WTC11 (cell line): ENCODE measurements at regions not wholly inside any gene's neighbourhood (a gene's known extent, or its start where the extent isn't known, plus 50 kb on each side); places are given as distances from the start of the nearest gene placed in this dataset.

Experiments
- ATAC-seq: fragments of 200-7000 bp; cut with Tn5 transposase; 2 replicates; pipeline ENCODE4 v1.10.0; 2021; ENCODE audit warnings: mild to moderate bottlenecking, moderate library complexity
- CTCF ChIA-PET: fragments of 300-600 bp; sonication (Branson Sonifier 250); formaldehyde crosslinking; loops from one replicate; lab custom pipeline; 2021; ENCODE audit warnings: antibody characterized with exemption; lab: Charles Lee
- POLR2A ChIA-PET: fragments of 350-600 bp; sonication (Branson Sonifier 250); formaldehyde crosslinking; loops from one replicate; lab custom pipeline; 2021; ENCODE audit warnings: antibody characterized with exemption; lab: Charles Lee
- DNase-seq: peaks from one replicate; pipeline ENCODE4 v3.0.0; 2021; ENCODE audit warnings: low spot score
- H3K27ac Mint-ChIP-seq: 2 replicates; pipeline ENCODE4 v1.8.0; 2021; ENCODE audit warnings: mixed read lengths
- H3K27me3 Mint-ChIP-seq: 2 replicates; pipeline ENCODE4 v1.8.0; 2021; ENCODE audit warnings: low read depth, mild to moderate bottlenecking, moderate library complexity, mixed read lengths
- H3K36me3 Mint-ChIP-seq: 2 replicates; pipeline ENCODE4 v1.8.0; 2021; ENCODE audit warnings: mixed read lengths
- H3K4me1 Mint-ChIP-seq: 2 replicates; pipeline ENCODE4 v1.8.0; 2022; ENCODE audit warnings: mixed read lengths
- H3K4me3 Mint-ChIP-seq: 2 replicates; pipeline ENCODE4 v1.8.0; 2021; ENCODE audit warnings: mild to moderate bottlenecking, moderate library complexity, mixed read lengths
- H3K9me3 Mint-ChIP-seq: 2 replicates; pipeline ENCODE4 v1.8.0; 2021; ENCODE audit warnings: mixed read lengths
- ATF1 ChIP-seq: sonication (generic); formaldehyde crosslinking; IDR thresholded peaks from 2 replicates; pipeline ENCODE4 v1.8.1; 2023; ENCODE audit warnings: mild to moderate bottlenecking, moderate library complexity, missing genetic modification reagents
- CBFB ChIP-seq: sonication (generic); formaldehyde crosslinking; IDR thresholded peaks from 2 replicates; pipeline ENCODE4 v1.8.1; 2022; ENCODE audit warnings: mild to moderate bottlenecking, low read depth, missing genetic modification reagents
- FOXP1 ChIP-seq: sonication (generic); formaldehyde crosslinking; IDR thresholded peaks from 2 replicates; pipeline ENCODE4 v1.8.0; 2022; ENCODE audit warnings: missing genetic modification reagents, mild to moderate bottlenecking, moderate library complexity, borderline replicate concordance
- NFATC4 ChIP-seq: fragments of 250-450 bp; sonication (Bioruptor Pico); IDR thresholded peaks from 2 replicates; pipeline ENCODE4 v1.9.0; 2021; ENCODE audit warnings: mild to moderate bottlenecking
- NR3C1 ChIP-seq: sonication (generic); formaldehyde crosslinking; conservative IDR thresholded peaks from 2 replicates; pipeline ENCODE4 v1.8.1; 2023; ENCODE audit warnings: low read depth, mild to moderate bottlenecking, missing genetic modification reagents
- RORB ChIP-seq: fragments of 250-450 bp; sonication (Bioruptor Pico); IDR thresholded peaks from 2 replicates; pipeline ENCODE4 v1.9.0; 2021; ENCODE audit warnings: mild to moderate bottlenecking
- SOX15 ChIP-seq: fragments of 250-450 bp; sonication (Bioruptor Pico); IDR thresholded peaks from 2 replicates; pipeline ENCODE4 v1.9.0; 2021; ENCODE audit warnings: mild to moderate bottlenecking
- SP1 ChIP-seq: sonication (generic); formaldehyde crosslinking; conservative IDR thresholded peaks from 2 replicates; pipeline ENCODE4 v1.8.1; 2022; ENCODE audit warnings: missing genetic modification reagents
- ZNF232 ChIP-seq: sonication (generic); formaldehyde crosslinking; IDR thresholded peaks from 2 replicates; pipeline ENCODE4 v1.8.0; 2022; ENCODE audit warnings: mild to moderate bottlenecking, missing genetic modification reagents
- ZNF263 ChIP-seq: sonication (generic); formaldehyde crosslinking; IDR thresholded peaks from 2 replicates; pipeline ENCODE4 v1.8.1; 2022; ENCODE audit warnings: low read depth, mild to moderate bottlenecking, moderate library complexity, missing genetic modification reagents
- ZNF416 ChIP-seq: fragments of 250-450 bp; sonication (Bioruptor Pico); IDR thresholded peaks from 2 replicates; pipeline ENCODE4 v1.9.0; 2021; ENCODE audit warnings: mild to moderate bottlenecking, inconsistent platforms
- TF ChIP-seq, protein P1 (sequence below): sonication (generic); formaldehyde crosslinking; IDR thresholded peaks from 2 replicates; pipeline ENCODE4 v1.8.1; 2023; ENCODE audit warnings: mild to moderate bottlenecking, missing genetic modification reagents, moderate library complexity
- TF ChIP-seq, protein P2 (sequence below): fragments of 200-600 bp; IDR thresholded peaks from 2 replicates; pipeline ENCODE4 v1.8.0; 2022; ENCODE audit warnings: antibody characterized with exemption
- TF ChIP-seq, protein P3 (sequence below): sonication (generic); formaldehyde crosslinking; IDR thresholded peaks from 2 replicates; pipeline ENCODE4 v1.8.1; 2022; ENCODE audit warnings: mild to moderate bottlenecking, missing genetic modification reagents, moderate library complexity, borderline replicate concordance
- TF ChIP-seq, protein P4 (sequence below): sonication (generic); formaldehyde crosslinking; IDR thresholded peaks from 2 replicates; pipeline ENCODE4 v1.8.1; 2022; ENCODE audit warnings: mild to moderate bottlenecking, moderate library complexity, missing genetic modification reagents
- TF ChIP-seq, protein P5 (sequence below): sonication (generic); formaldehyde crosslinking; IDR thresholded peaks from 2 replicates; pipeline ENCODE4 v1.8.1; 2023; ENCODE audit warnings: mild to moderate bottlenecking, missing genetic modification reagents
- TF ChIP-seq, protein P6 (sequence below): sonication (generic); formaldehyde crosslinking; conservative IDR thresholded peaks from 2 replicates; pipeline ENCODE4 v1.8.1; 2023; ENCODE audit warnings: mild to moderate bottlenecking, low read depth, missing genetic modification reagents, moderate library complexity
- TF ChIP-seq, protein P7 (sequence below): sonication (generic); formaldehyde crosslinking; IDR thresholded peaks from 2 replicates; pipeline ENCODE4 v1.8.1; 2022; ENCODE audit warnings: missing genetic modification reagents, borderline replicate concordance
- TF ChIP-seq, protein P8 (sequence below): fragments of 250-450 bp; sonication (Bioruptor Pico); conservative IDR thresholded peaks from 2 replicates; pipeline ENCODE4 v1.9.0; 2021; ENCODE audit warnings: mild to moderate bottlenecking

DNA sequence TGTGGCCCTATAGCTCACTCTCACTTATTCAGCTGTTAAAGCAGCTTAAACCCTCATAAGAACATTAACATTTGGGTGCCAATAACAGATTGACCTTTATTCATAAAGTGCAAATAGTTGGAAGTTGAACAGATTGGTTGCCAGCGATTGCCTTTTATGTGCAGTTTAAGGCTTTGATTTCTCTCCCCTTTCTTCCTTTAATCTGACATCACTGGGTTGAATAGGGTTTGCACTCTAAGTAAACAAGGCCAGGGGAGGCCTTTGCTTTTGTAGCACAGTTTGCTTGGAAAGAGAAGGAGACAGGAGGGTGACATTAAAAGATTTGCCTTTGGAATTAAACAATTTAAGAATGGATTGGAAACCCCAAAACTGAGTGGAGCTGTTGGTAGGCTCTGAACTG lies 114.3 kb downstream of the NKX6-1 start (continued):
- TF ChIP-seq, protein P1, sequence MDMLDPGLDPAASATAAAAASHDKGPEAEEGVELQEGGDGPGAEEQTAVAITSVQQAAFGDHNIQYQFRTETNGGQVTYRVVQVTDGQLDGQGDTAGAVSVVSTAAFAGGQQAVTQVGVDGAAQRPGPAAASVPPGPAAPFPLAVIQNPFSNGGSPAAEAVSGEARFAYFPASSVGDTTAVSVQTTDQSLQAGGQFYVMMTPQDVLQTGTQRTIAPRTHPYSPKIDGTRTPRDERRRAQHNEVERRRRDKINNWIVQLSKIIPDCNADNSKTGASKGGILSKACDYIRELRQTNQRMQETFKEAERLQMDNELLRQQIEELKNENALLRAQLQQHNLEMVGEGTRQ: no peak
- TF ChIP-seq ATF1 (CRISPR knock-in tag) (no peak), NFATC4 (no peak)
- TF ChIP-seq, protein P2, sequence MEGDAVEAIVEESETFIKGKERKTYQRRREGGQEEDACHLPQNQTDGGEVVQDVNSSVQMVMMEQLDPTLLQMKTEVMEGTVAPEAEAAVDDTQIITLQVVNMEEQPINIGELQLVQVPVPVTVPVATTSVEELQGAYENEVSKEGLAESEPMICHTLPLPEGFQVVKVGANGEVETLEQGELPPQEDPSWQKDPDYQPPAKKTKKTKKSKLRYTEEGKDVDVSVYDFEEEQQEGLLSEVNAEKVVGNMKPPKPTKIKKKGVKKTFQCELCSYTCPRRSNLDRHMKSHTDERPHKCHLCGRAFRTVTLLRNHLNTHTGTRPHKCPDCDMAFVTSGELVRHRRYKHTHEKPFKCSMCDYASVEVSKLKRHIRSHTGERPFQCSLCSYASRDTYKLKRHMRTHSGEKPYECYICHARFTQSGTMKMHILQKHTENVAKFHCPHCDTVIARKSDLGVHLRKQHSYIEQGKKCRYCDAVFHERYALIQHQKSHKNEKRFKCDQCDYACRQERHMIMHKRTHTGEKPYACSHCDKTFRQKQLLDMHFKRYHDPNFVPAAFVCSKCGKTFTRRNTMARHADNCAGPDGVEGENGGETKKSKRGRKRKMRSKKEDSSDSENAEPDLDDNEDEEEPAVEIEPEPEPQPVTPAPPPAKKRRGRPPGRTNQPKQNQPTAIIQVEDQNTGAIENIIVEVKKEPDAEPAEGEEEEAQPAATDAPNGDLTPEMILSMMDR: no peak
- TF ChIP-seq, protein P3, sequence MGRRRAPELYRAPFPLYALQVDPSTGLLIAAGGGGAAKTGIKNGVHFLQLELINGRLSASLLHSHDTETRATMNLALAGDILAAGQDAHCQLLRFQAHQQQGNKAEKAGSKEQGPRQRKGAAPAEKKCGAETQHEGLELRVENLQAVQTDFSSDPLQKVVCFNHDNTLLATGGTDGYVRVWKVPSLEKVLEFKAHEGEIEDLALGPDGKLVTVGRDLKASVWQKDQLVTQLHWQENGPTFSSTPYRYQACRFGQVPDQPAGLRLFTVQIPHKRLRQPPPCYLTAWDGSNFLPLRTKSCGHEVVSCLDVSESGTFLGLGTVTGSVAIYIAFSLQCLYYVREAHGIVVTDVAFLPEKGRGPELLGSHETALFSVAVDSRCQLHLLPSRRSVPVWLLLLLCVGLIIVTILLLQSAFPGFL (CRISPR knock-in tag): no peak
- TF ChIP-seq, all 79 proteins: peak for 0

DNA sequence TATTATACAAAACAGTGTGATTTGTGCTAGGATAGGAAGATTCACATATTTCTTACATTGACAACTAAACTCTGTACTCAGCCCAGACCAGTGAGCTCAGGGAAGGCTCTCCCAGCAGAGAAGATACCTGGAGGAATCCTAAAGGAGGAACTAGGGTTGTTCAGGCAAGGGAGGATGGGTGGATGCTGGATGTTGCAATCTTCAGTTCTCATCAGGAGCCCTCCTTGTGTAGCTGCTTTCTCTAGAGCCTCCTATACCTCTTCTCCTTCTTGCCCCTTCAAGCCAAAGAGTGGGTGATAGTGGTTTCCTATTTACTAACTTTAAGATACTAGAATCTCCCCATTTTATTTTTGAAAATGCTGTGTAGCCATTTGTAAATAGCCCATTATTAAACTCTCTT lies 117.3 kb downstream of the NKX6-1 start:
- peaks cover 77% of the 10 kb centered on the region for H3K27me3 Mint-ChIP-seq

DNA sequence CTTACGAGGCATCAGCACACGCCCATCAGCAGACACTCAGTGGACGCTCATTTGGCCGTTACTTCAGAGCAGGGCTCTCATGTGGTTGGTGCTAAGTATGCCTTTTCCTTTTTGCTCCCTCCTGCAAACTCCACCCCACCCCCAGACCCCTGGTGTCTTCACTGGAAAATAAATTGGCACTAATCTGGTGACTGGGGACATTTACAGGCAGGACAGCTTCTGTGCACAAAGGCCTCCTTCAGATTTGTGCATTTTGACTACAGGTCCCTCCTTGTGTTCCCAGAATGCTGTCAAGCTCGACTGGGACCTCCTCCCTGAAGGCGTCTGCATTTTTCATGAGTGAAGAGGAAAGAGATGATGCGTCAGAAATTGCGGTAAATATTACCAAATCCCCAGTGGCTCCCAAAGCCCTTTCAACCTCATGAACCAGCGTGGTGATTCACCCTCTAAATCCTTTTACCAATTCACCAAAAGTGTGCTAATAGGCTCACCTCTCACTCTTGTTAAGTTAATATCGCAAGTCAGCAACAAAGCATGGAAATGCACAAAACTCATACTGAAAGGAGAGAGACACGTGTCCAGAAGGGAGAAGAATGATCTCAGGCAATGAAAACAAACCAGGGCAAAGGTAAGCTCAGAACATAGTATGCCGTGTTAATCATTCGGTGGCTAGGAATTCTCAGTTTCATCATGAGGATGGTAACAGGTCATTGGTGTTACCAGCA lies 119.0 kb downstream of the NKX6-1 start:
- CTCF ChIA-PET: interaction anchor here (3.0 kb wide), 1 partner anchor 102 kb away, joined by 19 read pairs; no protein-coding TSS in a partner anchor
- Mint-ChIP-seq H3K4me1 (peaks cover 62% of the 10 kb centered on the region), H3K27ac (no peak overlapping the region), H3K36me3 (no peaks in the 10 kb centered on the region), H3K27me3 (peaks cover 90% of the 10 kb centered on the region), H3K4me3 (peak overlapping the region; percentile 12; the same call in 1 of the 2 replicates), H3K9me3 (no peaks in the 10 kb centered on the region)
- POLR2A ChIA-PET: no interaction called here
- ATAC-seq (peak; percentile 36), DNase-seq (no peak)
- TF ChIP-seq, protein P4, sequence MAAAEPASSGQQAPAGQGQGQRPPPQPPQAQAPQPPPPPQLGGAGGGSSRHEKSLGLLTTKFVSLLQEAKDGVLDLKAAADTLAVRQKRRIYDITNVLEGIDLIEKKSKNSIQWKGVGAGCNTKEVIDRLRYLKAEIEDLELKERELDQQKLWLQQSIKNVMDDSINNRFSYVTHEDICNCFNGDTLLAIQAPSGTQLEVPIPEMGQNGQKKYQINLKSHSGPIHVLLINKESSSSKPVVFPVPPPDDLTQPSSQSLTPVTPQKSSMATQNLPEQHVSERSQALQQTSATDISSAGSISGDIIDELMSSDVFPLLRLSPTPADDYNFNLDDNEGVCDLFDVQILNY (CRISPR knock-in tag): no peak
- TF ChIP-seq ZNF416 (CRISPR knock-in tag) (no peak), NR3C1 (CRISPR knock-in tag) (no peak), SOX15 (CRISPR knock-in tag) (no peak), ZNF263 (CRISPR knock-in tag) (no peak), CBFB (CRISPR knock-in tag) (no peak), RORB (no peak), ZNF232 (CRISPR knock-in tag) (no peak), FOXP1 (CRISPR knock-in tag) (no peak)
- TF ChIP-seq, protein P5, sequence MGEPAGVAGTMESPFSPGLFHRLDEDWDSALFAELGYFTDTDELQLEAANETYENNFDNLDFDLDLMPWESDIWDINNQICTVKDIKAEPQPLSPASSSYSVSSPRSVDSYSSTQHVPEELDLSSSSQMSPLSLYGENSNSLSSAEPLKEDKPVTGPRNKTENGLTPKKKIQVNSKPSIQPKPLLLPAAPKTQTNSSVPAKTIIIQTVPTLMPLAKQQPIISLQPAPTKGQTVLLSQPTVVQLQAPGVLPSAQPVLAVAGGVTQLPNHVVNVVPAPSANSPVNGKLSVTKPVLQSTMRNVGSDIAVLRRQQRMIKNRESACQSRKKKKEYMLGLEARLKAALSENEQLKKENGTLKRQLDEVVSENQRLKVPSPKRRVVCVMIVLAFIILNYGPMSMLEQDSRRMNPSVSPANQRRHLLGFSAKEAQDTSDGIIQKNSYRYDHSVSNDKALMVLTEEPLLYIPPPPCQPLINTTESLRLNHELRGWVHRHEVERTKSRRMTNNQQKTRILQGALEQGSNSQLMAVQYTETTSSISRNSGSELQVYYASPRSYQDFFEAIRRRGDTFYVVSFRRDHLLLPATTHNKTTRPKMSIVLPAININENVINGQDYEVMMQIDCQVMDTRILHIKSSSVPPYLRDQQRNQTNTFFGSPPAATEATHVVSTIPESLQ (CRISPR knock-in tag): no peak
- TF ChIP-seq, protein P6, sequence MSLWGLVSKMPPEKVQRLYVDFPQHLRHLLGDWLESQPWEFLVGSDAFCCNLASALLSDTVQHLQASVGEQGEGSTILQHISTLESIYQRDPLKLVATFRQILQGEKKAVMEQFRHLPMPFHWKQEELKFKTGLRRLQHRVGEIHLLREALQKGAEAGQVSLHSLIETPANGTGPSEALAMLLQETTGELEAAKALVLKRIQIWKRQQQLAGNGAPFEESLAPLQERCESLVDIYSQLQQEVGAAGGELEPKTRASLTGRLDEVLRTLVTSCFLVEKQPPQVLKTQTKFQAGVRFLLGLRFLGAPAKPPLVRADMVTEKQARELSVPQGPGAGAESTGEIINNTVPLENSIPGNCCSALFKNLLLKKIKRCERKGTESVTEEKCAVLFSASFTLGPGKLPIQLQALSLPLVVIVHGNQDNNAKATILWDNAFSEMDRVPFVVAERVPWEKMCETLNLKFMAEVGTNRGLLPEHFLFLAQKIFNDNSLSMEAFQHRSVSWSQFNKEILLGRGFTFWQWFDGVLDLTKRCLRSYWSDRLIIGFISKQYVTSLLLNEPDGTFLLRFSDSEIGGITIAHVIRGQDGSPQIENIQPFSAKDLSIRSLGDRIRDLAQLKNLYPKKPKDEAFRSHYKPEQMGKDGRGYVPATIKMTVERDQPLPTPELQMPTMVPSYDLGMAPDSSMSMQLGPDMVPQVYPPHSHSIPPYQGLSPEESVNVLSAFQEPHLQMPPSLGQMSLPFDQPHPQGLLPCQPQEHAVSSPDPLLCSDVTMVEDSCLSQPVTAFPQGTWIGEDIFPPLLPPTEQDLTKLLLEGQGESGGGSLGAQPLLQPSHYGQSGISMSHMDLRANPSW: no peak
- TF ChIP-seq, protein P7, sequence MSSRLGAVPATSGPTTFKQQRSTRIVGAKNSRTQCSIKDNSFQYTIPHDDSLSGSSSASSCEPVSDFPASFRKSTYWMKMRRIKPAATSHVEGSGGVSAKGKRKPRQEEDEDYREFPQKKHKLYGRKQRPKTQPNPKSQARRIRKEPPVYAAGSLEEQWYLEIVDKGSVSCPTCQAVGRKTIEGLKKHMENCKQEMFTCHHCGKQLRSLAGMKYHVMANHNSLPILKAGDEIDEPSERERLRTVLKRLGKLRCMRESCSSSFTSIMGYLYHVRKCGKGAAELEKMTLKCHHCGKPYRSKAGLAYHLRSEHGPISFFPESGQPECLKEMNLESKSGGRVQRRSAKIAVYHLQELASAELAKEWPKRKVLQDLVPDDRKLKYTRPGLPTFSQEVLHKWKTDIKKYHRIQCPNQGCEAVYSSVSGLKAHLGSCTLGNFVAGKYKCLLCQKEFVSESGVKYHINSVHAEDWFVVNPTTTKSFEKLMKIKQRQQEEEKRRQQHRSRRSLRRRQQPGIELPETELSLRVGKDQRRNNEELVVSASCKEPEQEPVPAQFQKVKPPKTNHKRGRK (CRISPR knock-in tag): no peak
- TF ChIP-seq, protein P8, sequence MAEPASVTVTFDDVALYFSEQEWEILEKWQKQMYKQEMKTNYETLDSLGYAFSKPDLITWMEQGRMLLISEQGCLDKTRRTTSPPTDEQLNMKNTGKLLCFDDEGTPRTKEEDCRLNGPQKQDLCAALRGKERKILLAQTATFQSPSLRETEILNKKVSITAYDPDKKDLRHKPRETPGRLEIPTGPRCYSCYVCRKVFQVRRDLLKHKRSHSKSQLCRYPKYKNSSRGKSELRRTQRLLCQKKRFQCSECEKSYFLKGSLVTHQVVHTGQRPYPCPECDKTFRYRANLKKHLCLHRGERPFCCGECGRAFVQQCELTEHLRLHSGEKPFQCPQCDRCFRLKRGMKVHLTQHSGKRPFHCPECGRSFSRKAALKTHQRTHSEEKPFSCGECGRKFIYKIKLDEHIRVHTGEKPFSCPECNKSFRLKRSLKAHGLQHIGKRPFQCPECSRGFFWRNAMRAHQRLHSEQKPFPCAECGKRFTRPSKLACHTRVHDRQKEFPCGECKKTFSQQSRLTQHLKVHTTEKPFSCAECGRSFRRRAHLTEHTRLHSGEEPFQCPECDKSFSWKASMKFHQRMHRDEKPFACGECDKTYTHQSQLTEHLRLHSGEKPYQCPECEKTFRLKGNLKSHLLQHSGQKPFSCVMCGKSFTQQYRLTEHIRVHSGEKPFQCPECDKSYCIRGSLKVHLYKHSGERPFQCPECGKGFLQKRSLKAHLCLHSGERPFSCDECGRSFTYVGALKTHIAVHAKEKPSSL (CRISPR knock-in tag): no peak

More for the DNA sequence above, 117.3 kb downstream of the NKX6-1 start:
- H3K36me3 Mint-ChIP-seq: no peaks in the 10 kb centered on the region
- no peak overlapping the region for H3K4me3 Mint-ChIP-seq
- ChIA-PET CTCF (interaction anchor here (1.0 to 3.0 kb wide), 3 partner anchors 9 to 101 kb away, joined by 3 to 19 read pairs (median 4); no protein-coding TSS in a partner anchor), POLR2A (no interaction called here)
- TF ChIP-seq SP1: no peak
- H3K9me3 Mint-ChIP-seq: no peaks in the 10 kb centered on the region
- H3K4me1 Mint-ChIP-seq: peaks cover 78% of the 10 kb centered on the region
- H3K27ac Mint-ChIP-seq: no peak overlapping the region
- DNase-seq (no peak), ATAC-seq (no peak; the same call in 1 of the 2 replicates)
